ENCODE measurements at regions not wholly inside any gene's neighbourhood (a gene's known extent, or its start where the extent isn't known, plus 50 kb on each side); places are given as distances from the start of the nearest gene placed in this dataset.

DNA sequence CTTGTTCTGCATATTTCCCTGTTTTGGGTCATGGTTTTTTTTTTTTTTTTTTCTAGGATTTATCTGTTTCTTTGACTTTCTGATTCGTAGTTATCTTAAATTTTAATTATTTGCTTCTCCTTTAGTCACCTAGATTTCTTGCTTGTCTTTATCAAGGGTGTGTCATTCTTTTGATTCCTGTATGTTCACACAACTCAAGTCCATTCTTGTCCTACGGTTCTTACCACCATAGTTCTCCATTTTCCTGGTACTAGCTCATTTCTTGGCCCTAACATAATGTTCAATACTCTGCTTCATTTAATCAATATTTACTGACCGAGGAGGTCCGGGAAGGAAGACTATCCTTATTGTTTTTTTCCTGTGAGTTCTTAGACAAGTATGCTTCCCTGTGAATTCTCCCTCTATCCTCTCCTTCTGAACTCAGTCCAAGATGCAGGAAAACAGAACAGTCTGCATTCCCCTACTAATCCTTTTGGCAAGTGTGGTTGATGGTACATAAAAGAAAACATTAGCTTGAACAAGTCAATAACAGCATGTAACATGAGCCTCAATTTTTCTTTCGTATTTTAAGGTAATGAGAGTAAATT, 1346.4 kb upstream of the SEL1L start:
- Histone ChIP-seq H4K20me1 (replicated peaks; ENCODE audit: insufficient read depth) (no peaks in the 10 kb centered on the region), H2AFZ (no peak overlapping the region), H3K36me3 (ENCODE audit: insufficient read depth) (no peaks in the 10 kb centered on the region), H3K9me2 (ENCODE audit: insufficient read depth) (no peaks in the 10 kb centered on the region), H3K4me1 (ENCODE audit: insufficient read depth) (no peaks in the 10 kb centered on the region), H3K27me3 (ENCODE audit: insufficient read depth) (no peaks in the 10 kb centered on the region), H3K27ac (ENCODE audit: low read depth) (no peak overlapping the region), H3K4me3 (no peak overlapping the region), H3K4me2 (no peak overlapping the region), H3F3A (replicated peaks; ENCODE audit: low read depth) (no peaks in the 10 kb centered on the region), H3K79me2 (replicated peaks; ENCODE audit: insufficient read depth) (no peaks in the 10 kb centered on the region)
- no peak for DNase-seq (ENCODE audit: low spot score)
- H3K27ac Mint-ChIP-seq: no peak overlapping the region
- no peaks in the 10 kb centered on the region for H3K36me3 Mint-ChIP-seq (ENCODE audit: low read depth)
- no peaks in the 10 kb centered on the region for H3K4me1 Mint-ChIP-seq
- TF ChIP-seq, protein P1, sequence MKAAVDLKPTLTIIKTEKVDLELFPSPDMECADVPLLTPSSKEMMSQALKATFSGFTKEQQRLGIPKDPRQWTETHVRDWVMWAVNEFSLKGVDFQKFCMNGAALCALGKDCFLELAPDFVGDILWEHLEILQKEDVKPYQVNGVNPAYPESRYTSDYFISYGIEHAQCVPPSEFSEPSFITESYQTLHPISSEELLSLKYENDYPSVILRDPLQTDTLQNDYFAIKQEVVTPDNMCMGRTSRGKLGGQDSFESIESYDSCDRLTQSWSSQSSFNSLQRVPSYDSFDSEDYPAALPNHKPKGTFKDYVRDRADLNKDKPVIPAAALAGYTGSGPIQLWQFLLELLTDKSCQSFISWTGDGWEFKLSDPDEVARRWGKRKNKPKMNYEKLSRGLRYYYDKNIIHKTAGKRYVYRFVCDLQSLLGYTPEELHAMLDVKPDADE (IDR thresholded peaks at IDR 0.05): no peak
- TF ChIP-seq, protein P2, sequence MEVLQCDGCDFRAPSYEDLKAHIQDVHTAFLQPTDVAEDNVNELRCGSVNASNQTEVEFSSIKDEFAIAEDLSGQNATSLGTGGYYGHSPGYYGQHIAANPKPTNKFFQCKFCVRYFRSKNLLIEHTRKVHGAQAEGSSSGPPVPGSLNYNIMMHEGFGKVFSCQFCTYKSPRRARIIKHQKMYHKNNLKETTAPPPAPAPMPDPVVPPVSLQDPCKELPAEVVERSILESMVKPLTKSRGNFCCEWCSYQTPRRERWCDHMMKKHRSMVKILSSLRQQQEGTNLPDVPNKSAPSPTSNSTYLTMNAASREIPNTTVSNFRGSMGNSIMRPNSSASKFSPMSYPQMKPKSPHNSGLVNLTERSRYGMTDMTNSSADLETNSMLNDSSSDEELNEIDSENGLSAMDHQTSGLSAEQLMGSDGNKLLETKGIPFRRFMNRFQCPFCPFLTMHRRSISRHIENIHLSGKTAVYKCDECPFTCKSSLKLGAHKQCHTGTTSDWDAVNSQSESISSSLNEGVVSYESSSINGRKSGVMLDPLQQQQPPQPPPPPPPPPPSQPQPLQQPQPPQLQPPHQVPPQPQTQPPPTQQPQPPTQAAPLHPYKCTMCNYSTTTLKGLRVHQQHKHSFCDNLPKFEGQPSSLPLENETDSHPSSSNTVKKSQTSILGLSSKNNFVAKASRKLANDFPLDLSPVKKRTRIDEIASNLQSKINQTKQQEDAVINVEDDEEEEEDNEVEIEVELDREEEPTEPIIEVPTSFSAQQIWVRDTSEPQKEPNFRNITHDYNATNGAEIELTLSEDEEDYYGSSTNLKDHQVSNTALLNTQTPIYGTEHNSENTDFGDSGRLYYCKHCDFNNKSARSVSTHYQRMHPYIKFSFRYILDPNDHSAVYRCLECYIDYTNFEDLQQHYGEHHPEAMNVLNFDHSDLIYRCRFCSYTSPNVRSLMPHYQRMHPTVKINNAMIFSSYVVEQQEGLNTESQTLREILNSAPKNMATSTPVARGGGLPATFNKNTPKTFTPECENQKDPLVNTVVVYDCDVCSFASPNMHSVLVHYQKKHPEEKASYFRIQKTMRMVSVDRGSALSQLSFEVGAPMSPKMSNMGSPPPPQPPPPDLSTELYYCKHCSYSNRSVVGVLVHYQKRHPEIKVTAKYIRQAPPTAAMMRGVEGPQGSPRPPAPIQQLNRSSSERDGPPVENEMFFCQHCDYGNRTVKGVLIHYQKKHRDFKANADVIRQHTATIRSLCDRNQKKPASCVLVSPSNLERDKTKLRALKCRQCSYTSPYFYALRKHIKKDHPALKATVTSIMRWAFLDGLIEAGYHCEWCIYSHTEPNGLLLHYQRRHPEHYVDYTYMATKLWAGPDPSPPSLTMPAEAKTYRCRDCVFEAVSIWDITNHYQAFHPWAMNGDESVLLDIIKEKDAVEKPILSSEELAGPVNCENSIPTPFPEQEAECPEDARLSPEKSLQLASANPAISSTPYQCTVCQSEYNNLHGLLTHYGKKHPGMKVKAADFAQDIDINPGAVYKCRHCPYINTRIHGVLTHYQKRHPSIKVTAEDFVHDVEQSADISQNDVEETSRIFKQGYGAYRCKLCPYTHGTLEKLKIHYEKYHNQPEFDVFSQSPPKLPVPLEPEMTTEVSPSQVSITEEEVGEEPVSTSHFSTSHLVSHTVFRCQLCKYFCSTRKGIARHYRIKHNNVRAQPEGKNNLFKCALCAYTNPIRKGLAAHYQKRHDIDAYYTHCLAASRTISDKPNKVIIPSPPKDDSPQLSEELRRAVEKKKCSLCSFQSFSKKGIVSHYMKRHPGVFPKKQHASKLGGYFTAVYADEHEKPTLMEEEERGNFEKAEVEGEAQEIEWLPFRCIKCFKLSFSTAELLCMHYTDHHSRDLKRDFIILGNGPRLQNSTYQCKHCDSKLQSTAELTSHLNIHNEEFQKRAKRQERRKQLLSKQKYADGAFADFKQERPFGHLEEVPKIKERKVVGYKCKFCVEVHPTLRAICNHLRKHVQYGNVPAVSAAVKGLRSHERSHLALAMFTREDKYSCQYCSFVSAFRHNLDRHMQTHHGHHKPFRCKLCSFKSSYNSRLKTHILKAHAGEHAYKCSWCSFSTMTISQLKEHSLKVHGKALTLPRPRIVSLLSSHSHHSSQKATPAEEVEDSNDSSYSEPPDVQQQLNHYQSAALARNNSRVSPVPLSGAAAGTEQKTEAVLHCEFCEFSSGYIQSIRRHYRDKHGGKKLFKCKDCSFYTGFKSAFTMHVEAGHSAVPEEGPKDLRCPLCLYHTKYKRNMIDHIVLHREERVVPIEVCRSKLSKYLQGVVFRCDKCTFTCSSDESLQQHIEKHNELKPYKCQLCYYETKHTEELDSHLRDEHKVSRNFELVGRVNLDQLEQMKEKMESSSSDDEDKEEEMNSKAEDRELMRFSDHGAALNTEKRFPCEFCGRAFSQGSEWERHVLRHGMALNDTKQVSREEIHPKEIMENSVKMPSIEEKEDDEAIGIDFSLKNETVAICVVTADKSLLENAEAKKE (CRISPR knock-in tag; IDR thresholded peaks at IDR 0.05): no peak
- TF ChIP-seq JUNB (IDR thresholded peaks at IDR 0.05; ENCODE audit: unreplicated experiment) (no peak), STAT1 (IDR thresholded peaks at IDR 0.05; ENCODE audit: unreplicated experiment) (no peak)
- TF ChIP-seq, protein P3, sequence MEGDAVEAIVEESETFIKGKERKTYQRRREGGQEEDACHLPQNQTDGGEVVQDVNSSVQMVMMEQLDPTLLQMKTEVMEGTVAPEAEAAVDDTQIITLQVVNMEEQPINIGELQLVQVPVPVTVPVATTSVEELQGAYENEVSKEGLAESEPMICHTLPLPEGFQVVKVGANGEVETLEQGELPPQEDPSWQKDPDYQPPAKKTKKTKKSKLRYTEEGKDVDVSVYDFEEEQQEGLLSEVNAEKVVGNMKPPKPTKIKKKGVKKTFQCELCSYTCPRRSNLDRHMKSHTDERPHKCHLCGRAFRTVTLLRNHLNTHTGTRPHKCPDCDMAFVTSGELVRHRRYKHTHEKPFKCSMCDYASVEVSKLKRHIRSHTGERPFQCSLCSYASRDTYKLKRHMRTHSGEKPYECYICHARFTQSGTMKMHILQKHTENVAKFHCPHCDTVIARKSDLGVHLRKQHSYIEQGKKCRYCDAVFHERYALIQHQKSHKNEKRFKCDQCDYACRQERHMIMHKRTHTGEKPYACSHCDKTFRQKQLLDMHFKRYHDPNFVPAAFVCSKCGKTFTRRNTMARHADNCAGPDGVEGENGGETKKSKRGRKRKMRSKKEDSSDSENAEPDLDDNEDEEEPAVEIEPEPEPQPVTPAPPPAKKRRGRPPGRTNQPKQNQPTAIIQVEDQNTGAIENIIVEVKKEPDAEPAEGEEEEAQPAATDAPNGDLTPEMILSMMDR (conservative IDR thresholded peaks at IDR 0.05; ENCODE audit: low read depth in 2 of 2): no peak
- H3K27me3 Mint-ChIP-seq (ENCODE audit: insufficient read depth, low read depth, poor library complexity): peaks cover 1% of the 10 kb centered on the region
- ATAC-seq: no peak
- peaks cover 15% of the 10 kb centered on the region; the same call in 2 of the 3 replicates for H3K9me3 Mint-ChIP-seq
- no peak overlapping the region for H3K4me3 Mint-ChIP-seq

Data from GM23338 (cell line).